ENCODE measurements at regions not wholly inside any gene's neighbourhood (a gene's known extent, or its start where the extent isn't known, plus 50 kb on each side); places are given as distances from the start of the nearest gene placed in this dataset.

DNA sequence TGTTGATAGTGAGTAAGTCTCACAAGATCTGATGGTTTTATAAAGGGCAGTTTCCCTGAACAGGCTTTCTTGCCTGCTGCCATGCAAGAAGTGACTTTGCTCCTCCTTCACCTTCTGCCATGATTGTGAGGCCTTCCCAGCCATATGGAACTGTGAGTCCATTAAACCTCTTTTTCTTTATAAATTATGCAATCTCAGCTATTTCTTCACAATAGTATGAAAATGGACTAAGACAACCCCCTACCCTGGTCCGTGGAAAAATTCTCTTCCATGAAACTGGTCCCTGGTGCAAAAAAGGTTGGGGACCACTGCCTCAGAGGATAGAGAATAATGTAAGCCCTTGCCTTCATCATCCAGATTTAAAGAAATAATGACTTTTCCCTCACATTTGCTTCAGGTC, 861.3 kb downstream of the QKI start:
- ATAC-seq (ENCODE audit: low FRiP score) (no peak), DNase-seq (ENCODE audit: low spot score) (no peak)
- TF ChIP-seq CTCF (IDR thresholded peaks at IDR 0.05): no peak

GRCh38 chr6:164274493-164274892, 860.0 kb downstream of the QKI start:
- TF ChIP-seq CTCF (IDR thresholded peaks at IDR 0.05): no peak
- no peak for DNase-seq (ENCODE audit: low spot score)
- ATAC-seq (ENCODE audit: low FRiP score): no peak

GRCh38 chr6:164273491-164273890, 859.0 kb downstream of the QKI start:
- DNase-seq (ENCODE audit: low spot score) (no peak), ATAC-seq (ENCODE audit: low FRiP score) (peak; percentile 10)
- TF ChIP-seq CTCF (IDR thresholded peaks at IDR 0.05): no peak

- no peak for TF ChIP-seq CTCF (IDR thresholded peaks at IDR 0.05)
- DNase-seq (ENCODE audit: low spot score) (no peak), ATAC-seq (ENCODE audit: low FRiP score) (no peak)
These were observed 852.3 kb downstream of the QKI start for GRCh38 chr6:164266851-164267250.

- no peak for ATAC-seq (ENCODE audit: low FRiP score)
- TF ChIP-seq CTCF (IDR thresholded peaks at IDR 0.05): no peak
- no peak for DNase-seq (ENCODE audit: low spot score)
These were observed 847.8 kb downstream of the QKI start for GRCh38 chr6:164262348-164262747.

DNA sequence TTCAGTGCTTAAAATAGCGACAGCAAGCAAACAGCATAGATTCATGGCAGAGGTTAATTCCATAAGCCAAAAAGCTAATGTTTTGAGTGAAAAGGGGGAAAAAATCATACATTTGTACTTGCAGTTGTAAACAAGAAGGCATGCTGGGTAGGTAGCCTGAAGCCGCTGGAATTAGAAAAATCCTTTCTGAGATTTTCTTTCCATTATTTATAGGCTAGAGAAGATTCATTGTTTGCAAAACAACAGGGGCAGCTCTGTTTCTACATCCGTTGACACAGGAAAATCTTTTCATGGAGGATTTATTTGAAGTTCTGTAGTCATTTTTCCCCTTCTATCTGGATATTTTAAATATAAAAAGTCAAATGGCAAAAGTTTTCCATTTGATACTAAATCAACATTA, 843.9 kb downstream of the QKI start:
- TF ChIP-seq CTCF (IDR thresholded peaks at IDR 0.05): no peak
- DNase-seq (ENCODE audit: low spot score): no peak
- no peak for ATAC-seq (ENCODE audit: low FRiP score)

GRCh38 chr6:164252948-164253347, 838.4 kb downstream of the QKI start:
- ATAC-seq (ENCODE audit: low FRiP score): no peak
- no peak for DNase-seq (ENCODE audit: low spot score)
- no peak for TF ChIP-seq CTCF (IDR thresholded peaks at IDR 0.05)
